SK-MEL-5 (cell line): ENCODE measurements at regions not wholly inside any gene's neighbourhood (a gene's known extent, or its start where the extent isn't known, plus 50 kb on each side); places are given as distances from the start of the nearest gene placed in this dataset.
"Not testable (repeated sequence)": the region's sequence is repeated elsewhere in the genome, so short reads cannot be mapped to it uniquely, and the experiment has no call there.

Experiments used
- DNase-seq: peaks from one replicate; pipeline ENCODE4 v3.0.0-alpha.2; 2016; ENCODE audit warnings: low read depth, low spot score
- in situ Hi-C: cut with HindIII; loops from 2 replicates; pipeline ENCODE4 v1.10.0; 2016; ENCODE audit warnings: low sequenced_read_pairs, high pct_unique_total_duplicates, low pct_unique_long_range_greater_than_20kb

- in situ Hi-C loops: no loop called here
- no peak for DNase-seq
Observed at GRCh38 chr13:50167967-50168366, 152.7 kb downstream of the KCNRG start.

- peak; percentile 49 for DNase-seq
- in situ Hi-C loops: no loop called here
Observed at GRCh38 chr13:50168786-50169185, 153.5 kb downstream of the KCNRG start.

GRCh38 chr13:50170447-50171037 is 155.3 kb downstream of the KCNRG start:
- peak; percentile 28 for DNase-seq
- in situ Hi-C loops: no loop called here

GRCh38 chr13:50171590-50172282 is 156.5 kb downstream of the KCNRG start:
- DNase-seq: no peak

GRCh38 chr13:50173045-50173444 is 157.8 kb downstream of the KCNRG start:
- in situ Hi-C loops, DNase-seq: not testable (repeated sequence)

More at GRCh38 chr13:50171590-50172282, 156.5 kb downstream of the KCNRG start:
- in situ Hi-C loops: no loop called here

GRCh38 chr13:50174630-50175029 is 159.4 kb downstream of the KCNRG start:
- DNase-seq: no peak
- in situ Hi-C loops: no loop called here

- in situ Hi-C loops: no loop called here
- DNase-seq: no peak
Observed at GRCh38 chr13:50179977-50180376, 164.7 kb downstream of the KCNRG start.

GRCh38 chr13:50185769-50186763 is 170.8 kb downstream of the KCNRG start:
- in situ Hi-C loops, DNase-seq: not testable (repeated sequence)

- in situ Hi-C loops: no loop called here
Observed at GRCh38 chr13:50187352-50188029, 172.2 kb downstream of the KCNRG start.

GRCh38 chr13:50188696-50189095 is 173.5 kb downstream of the KCNRG start:
- in situ Hi-C loops: no loop called here
- DNase-seq: no peak

More at GRCh38 chr13:50187352-50188029, 172.2 kb downstream of the KCNRG start:
- DNase-seq: no peak

GRCh38 chr13:50189450-50189849 is 174.2 kb downstream of the KCNRG start:
- DNase-seq: peak; percentile 48
- in situ Hi-C loops: no loop called here

- DNase-seq: no peak
- in situ Hi-C loops: no loop called here
Observed at GRCh38 chr13:50191004-50191403, 175.8 kb downstream of the KCNRG start.

- in situ Hi-C loops: no loop called here
- peak; percentile 7 for DNase-seq
Observed at GRCh38 chr13:50192272-50192813, 177.1 kb downstream of the KCNRG start.

- in situ Hi-C loops: no loop called here
Observed at GRCh38 chr13:50195045-50195444, 179.8 kb downstream of the KCNRG start.

GRCh38 chr13:50196118-50196517 is 180.9 kb downstream of the KCNRG start:
- DNase-seq: no peak
- in situ Hi-C loops: no loop called here

More at GRCh38 chr13:50195045-50195444, 179.8 kb downstream of the KCNRG start:
- no peak for DNase-seq

GRCh38 chr13:50197705-50198104 is 182.5 kb downstream of the KCNRG start:
- DNase-seq: peak; percentile 26
- in situ Hi-C loops: no loop called here

- DNase-seq: no peak
- in situ Hi-C loops: no loop called here
Observed at GRCh38 chr13:50198508-50198907, 183.3 kb downstream of the KCNRG start.
